Small intestine (tissue), 7 donors: ENCODE measurements at regions not wholly inside any gene's neighbourhood (a gene's known extent, or its start where the extent isn't known, plus 50 kb on each side); places are given as distances from the start of the nearest gene placed in this dataset.

ENCODE experiments used
- DNase-seq, 2 donors: peaks; one replicate each; pipeline versions ENCODE4 v3.0.0 to v3.0.0-alpha.2; 2013
- FAIRE-seq: peaks from 2 replicates; lab custom pipeline; 2012; peaks lifted over from hg19 to GRCh38; lab: Jason Lieb, UNC
- H3K27ac ChIP-seq, 3 donors: one replicate each; pipeline ENCODE4 v1.5.1; 2013; ENCODE audit warnings: low read length in 2 of 3, mild to moderate bottlenecking in 2 of 3, control low read depth in 1 of 3, inconsistent platforms in 1 of 3, low read depth in 1 of 3, moderate library complexity in 1 of 3
- H3K27me3 ChIP-seq, 3 donors: one replicate each; pipeline ENCODE4 v1.6.1; 2013; ENCODE audit warnings: low read length in 3 of 3, inconsistent platforms in 1 of 3; ENCODE audit not compliant: control insufficient read depth in 3 of 3, insufficient read depth in 3 of 3
- H3K36me3 ChIP-seq, 3 donors: one replicate each; pipeline ENCODE4 v1.6.1; 2013; ENCODE audit warnings: low read length in 3 of 3, inconsistent platforms in 1 of 3, low read depth in 1 of 3, mild to moderate bottlenecking in 1 of 3, moderate library complexity in 1 of 3; ENCODE audit not compliant: control insufficient read depth in 3 of 3, insufficient read depth in 2 of 3
- H3K4me1 ChIP-seq, 3 donors: one replicate each; pipeline ENCODE4 v1.6.1; 2013; ENCODE audit warnings: low read length in 2 of 3, inconsistent platforms in 1 of 3, low read depth in 1 of 3, mild to moderate bottlenecking in 1 of 3, moderate library complexity in 1 of 3; ENCODE audit not compliant: control insufficient read depth in 3 of 3, insufficient read depth in 2 of 3
- H3K4me3 ChIP-seq, 3 donors: one replicate each; pipeline ENCODE4 v1.5.1; 2013; ENCODE audit warnings: low read length in 3 of 3, control low read depth in 1 of 3, inconsistent platforms in 1 of 3, low read depth in 1 of 3, mild to moderate bottlenecking in 1 of 3, moderate library complexity in 1 of 3
- H3K9me3 ChIP-seq, 2 donors: one replicate each; pipeline ENCODE4 v1.6.1; 2013; ENCODE audit warnings: low read depth in 1 of 2, low read length in 1 of 2; ENCODE audit not compliant: control insufficient read depth in 2 of 2, insufficient read depth in 1 of 2
- WGBS, 3 donors: extraction: QIAGEN DNeasy Blood & Tissue Kit; methylation state at CpG; one replicate each; pipeline ENCODE4 v1.1.7; 2013; 5-methylcytosine and 5-hydroxymethylcytosine counted together
- donor health status: healthy with polysubstance abuse.
- donor health status: control.
- donor health status: control.
- donor health status: Bipolar disorder and iron deficiency.
- donor health status: healthy.

GRCh38 chr17:63317166-63317840 lies 128.8 kb downstream of the CYB561 start:
- no peaks in the 10 kb centered on the region for H3K9me3 ChIP-seq
- H3K4me3 ChIP-seq = no peak overlapping the region
- WGBS, 3 donors = 77 to 83% (median 79%) methylated on average over 2 of the region's 2 CpGs
- DNase-seq = no peak
- no peak for FAIRE-seq
- no peaks in the 10 kb centered on the region for H3K27me3 ChIP-seq
- H3K4me1 ChIP-seq = peaks cover 0 to 5% (median 0%) of the 10 kb centered on the region in 3 donors
- peaks cover 0 to 6% (median 0%) of the 10 kb centered on the region in 3 donors for H3K36me3 ChIP-seq
- no peak overlapping the region for H3K27ac ChIP-seq

- Histone ChIP-seq H3K4me1 (no peaks in the 10 kb centered on the region), H3K27ac (no peak overlapping the region), H3K9me3 (no peaks in the 10 kb centered on the region), H3K27me3 (no peaks in the 10 kb centered on the region), H3K4me3 (no peak overlapping the region), H3K36me3 (peaks cover 0 to 2% (median 0%) of the 10 kb centered on the region in 3 donors)
- FAIRE-seq = no peak
- 73 to 90% (median 84%) methylated on average over 4 of the region's 4 CpGs for WGBS, 3 donors
- no peak for DNase-seq
These were observed 120.3 kb downstream of the CYB561 start for GRCh38 chr17:63325808-63326207.

- Histone ChIP-seq H3K36me3 (peaks cover 0 to 2% (median 2%) of the 10 kb centered on the region in 3 donors), H3K4me1 (peaks cover 0 to 2% (median 0%) of the 10 kb centered on the region in 3 donors), H3K4me3 (no peak overlapping the region), H3K9me3 (no peaks in the 10 kb centered on the region), H3K27me3 (no peaks in the 10 kb centered on the region), H3K27ac (no peak overlapping the region)
- FAIRE-seq (no peak), DNase-seq (no peak)
These were observed 116.2 kb downstream of the CYB561 start for GRCh38 chr17:63329876-63330275.

GRCh38 chr17:63331301-63332061 lies 114.6 kb downstream of the CYB561 start:
- no peak overlapping the region for H3K4me3 ChIP-seq
- no peak overlapping the region for H3K27ac ChIP-seq
- peaks cover 0 to 2% (median 2%) of the 10 kb centered on the region in 3 donors for H3K36me3 ChIP-seq
- WGBS, 3 donors = 67 to 76% (median 71%) methylated on average over 8 of the region's 8 CpGs
- DNase-seq (no peak), FAIRE-seq (no peak)
- peaks cover 0 to 2% (median 0%) of the 10 kb centered on the region in 3 donors for H3K4me1 ChIP-seq
- no peaks in the 10 kb centered on the region for H3K9me3 ChIP-seq
- H3K27me3 ChIP-seq = no peaks in the 10 kb centered on the region

GRCh38 chr17:63332286-63332685 lies 113.8 kb downstream of the CYB561 start:
- H3K4me1 ChIP-seq = peaks cover 0 to 2% (median 0%) of the 10 kb centered on the region in 3 donors
- no peaks in the 10 kb centered on the region for H3K27me3 ChIP-seq
- H3K9me3 ChIP-seq = no peaks in the 10 kb centered on the region
- WGBS, 3 donors = 90 to 93% (median 91%) methylated on average over 2 of the region's 2 CpGs
- H3K36me3 ChIP-seq = peaks cover 0 to 2% (median 2%) of the 10 kb centered on the region in 3 donors
- no peak overlapping the region for H3K4me3 ChIP-seq
- FAIRE-seq (no peak), DNase-seq (no peak)
- no peak overlapping the region for H3K27ac ChIP-seq

- Histone ChIP-seq H3K4me1 (peaks cover 0 to 2% (median 0%) of the 10 kb centered on the region in 3 donors), H3K27me3 (no peaks in the 10 kb centered on the region), H3K4me3 (no peak overlapping the region), H3K36me3 (peaks cover 0 to 2% (median under 1%) of the 10 kb centered on the region in 3 donors), H3K9me3 (no peaks in the 10 kb centered on the region), H3K27ac (no peak overlapping the region)
- 78 to 98% (median 90%) methylated on average over 1 of the region's 1 CpG for WGBS, 3 donors
- no peak for FAIRE-seq
- no peak for DNase-seq
These were observed 112.2 kb downstream of the CYB561 start for GRCh38 chr17:63333869-63334268.

GRCh38 chr17:63335831-63336230 lies 110.3 kb downstream of the CYB561 start:
- H3K4me1 ChIP-seq = peaks cover 0 to 2% (median 0%) of the 10 kb centered on the region in 3 donors
- no peak overlapping the region for H3K27ac ChIP-seq
- no peak for DNase-seq
- H3K9me3 ChIP-seq = no peaks in the 10 kb centered on the region
- 71 to 86% (median 75%) methylated on average over 1 of the region's 1 CpG for WGBS, 3 donors
- H3K36me3 ChIP-seq = peaks cover 0 to 2% (median 0%) of the 10 kb centered on the region in 3 donors
- no peak overlapping the region for H3K4me3 ChIP-seq
- no peaks in the 10 kb centered on the region for H3K27me3 ChIP-seq
- FAIRE-seq = no peak

GRCh38 chr17:63337579-63337978 lies 108.5 kb downstream of the CYB561 start:
- WGBS, 3 donors = 87 to 91% (median 88%) methylated on average over 5 of the region's 5 CpGs
- no peaks in the 10 kb centered on the region for H3K9me3 ChIP-seq
- FAIRE-seq = no peak

More at GRCh38 chr17:63337579-63337978, 108.5 kb downstream of the CYB561 start:
- Histone ChIP-seq H3K4me1 (no peaks in the 10 kb centered on the region), H3K36me3 (peaks cover 0 to 3% (median 0%) of the 10 kb centered on the region in 3 donors), H3K4me3 (no peak overlapping the region), H3K27ac (no peak overlapping the region), H3K27me3 (no peaks in the 10 kb centered on the region)
- no peak for DNase-seq
